ENCODE measurements at regions not wholly inside any gene's neighbourhood (a gene's known extent, or its start where the extent isn't known, plus 50 kb on each side); places are given as distances from the start of the nearest gene placed in this dataset.

DNA sequence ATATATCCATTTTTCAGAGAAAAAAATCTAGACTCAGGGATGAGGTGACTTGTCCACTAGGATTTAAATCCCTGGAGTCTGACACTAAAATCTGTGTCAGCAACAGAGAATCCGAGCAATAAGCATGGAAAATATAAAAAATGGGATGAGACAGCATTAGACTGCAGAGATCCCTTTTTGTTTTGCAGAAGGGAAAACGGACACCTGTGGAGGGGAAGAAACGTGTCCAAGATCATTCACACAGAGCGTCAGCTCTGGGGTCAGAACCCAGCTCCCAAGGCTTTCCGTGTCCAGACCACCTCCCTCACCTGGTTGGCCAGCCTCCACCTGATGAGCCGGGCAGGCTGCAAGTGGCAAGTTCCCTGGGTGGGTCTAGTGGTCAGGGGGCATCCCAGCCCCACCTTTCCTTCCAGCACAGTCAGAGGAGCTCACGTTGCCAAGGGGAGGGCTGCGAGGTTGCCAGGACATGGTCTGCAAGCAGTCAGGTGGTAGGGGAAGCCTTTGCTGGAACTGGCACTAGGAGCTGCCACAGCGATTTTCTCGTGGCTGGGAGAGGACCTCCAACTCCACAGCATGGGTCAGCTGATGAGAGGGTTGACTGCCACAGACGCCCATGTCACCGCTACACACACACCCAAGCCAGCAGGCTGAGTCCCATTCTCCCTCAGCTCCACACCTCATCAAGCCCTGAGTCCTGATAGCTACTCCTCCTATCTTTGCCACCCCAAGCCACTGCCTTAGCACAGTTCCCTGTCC lies 65.9 kb upstream of the CPLX2 start:
- TF ChIP-seq ZNF70 (CRISPR knock-in tag; IDR thresholded peaks at IDR 0.05): no peak
- TF ChIP-seq, protein P1, sequence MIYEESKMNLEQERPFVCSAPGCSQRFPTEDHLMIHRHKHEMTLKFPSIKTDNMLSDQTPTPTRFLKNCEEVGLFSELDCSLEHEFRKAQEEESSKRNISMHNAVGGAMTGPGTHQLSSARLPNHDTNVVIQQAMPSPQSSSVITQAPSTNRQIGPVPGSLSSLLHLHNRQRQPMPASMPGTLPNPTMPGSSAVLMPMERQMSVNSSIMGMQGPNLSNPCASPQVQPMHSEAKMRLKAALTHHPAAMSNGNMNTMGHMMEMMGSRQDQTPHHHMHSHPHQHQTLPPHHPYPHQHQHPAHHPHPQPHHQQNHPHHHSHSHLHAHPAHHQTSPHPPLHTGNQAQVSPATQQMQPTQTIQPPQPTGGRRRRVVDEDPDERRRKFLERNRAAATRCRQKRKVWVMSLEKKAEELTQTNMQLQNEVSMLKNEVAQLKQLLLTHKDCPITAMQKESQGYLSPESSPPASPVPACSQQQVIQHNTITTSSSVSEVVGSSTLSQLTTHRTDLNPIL (CRISPR knock-in tag; IDR thresholded peaks at IDR 0.05; ENCODE audit: low read depth): no peak
- TF ChIP-seq, protein P2, sequence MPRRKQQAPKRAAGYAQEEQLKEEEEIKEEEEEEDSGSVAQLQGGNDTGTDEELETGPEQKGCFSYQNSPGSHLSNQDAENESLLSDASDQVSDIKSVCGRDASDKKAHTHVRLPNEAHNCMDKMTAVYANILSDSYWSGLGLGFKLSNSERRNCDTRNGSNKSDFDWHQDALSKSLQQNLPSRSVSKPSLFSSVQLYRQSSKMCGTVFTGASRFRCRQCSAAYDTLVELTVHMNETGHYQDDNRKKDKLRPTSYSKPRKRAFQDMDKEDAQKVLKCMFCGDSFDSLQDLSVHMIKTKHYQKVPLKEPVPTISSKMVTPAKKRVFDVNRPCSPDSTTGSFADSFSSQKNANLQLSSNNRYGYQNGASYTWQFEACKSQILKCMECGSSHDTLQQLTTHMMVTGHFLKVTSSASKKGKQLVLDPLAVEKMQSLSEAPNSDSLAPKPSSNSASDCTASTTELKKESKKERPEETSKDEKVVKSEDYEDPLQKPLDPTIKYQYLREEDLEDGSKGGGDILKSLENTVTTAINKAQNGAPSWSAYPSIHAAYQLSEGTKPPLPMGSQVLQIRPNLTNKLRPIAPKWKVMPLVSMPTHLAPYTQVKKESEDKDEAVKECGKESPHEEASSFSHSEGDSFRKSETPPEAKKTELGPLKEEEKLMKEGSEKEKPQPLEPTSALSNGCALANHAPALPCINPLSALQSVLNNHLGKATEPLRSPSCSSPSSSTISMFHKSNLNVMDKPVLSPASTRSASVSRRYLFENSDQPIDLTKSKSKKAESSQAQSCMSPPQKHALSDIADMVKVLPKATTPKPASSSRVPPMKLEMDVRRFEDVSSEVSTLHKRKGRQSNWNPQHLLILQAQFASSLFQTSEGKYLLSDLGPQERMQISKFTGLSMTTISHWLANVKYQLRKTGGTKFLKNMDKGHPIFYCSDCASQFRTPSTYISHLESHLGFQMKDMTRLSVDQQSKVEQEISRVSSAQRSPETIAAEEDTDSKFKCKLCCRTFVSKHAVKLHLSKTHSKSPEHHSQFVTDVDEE (CRISPR knock-in tag; IDR thresholded peaks at IDR 0.05): no peak
- TF ChIP-seq, protein P3, sequence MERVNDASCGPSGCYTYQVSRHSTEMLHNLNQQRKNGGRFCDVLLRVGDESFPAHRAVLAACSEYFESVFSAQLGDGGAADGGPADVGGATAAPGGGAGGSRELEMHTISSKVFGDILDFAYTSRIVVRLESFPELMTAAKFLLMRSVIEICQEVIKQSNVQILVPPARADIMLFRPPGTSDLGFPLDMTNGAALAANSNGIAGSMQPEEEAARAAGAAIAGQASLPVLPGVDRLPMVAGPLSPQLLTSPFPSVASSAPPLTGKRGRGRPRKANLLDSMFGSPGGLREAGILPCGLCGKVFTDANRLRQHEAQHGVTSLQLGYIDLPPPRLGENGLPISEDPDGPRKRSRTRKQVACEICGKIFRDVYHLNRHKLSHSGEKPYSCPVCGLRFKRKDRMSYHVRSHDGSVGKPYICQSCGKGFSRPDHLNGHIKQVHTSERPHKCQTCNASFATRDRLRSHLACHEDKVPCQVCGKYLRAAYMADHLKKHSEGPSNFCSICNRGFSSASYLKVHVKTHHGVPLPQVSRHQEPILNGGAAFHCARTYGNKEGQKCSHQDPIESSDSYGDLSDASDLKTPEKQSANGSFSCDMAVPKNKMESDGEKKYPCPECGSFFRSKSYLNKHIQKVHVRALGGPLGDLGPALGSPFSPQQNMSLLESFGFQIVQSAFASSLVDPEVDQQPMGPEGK (CRISPR knock-in tag; IDR thresholded peaks at IDR 0.05; ENCODE audit: borderline replicate concordance): no peak
- TF ChIP-seq SNAI2 (CRISPR knock-in tag; IDR thresholded peaks at IDR 0.05): no peak
- no peak for TF ChIP-seq ESRRG (CRISPR knock-in tag; IDR thresholded peaks at IDR 0.05)
- no peak for TF ChIP-seq BACH2 (CRISPR knock-in tag; IDR thresholded peaks at IDR 0.05; ENCODE audit: borderline replicate concordance)
